MM.1S (cell line): ENCODE measurements at regions not wholly inside any gene's neighbourhood (a gene's known extent, or its start where the extent isn't known, plus 50 kb on each side); places are given as distances from the start of the nearest gene placed in this dataset.

ENCODE experiments used
- DNase-seq: peaks from one replicate; pipeline ENCODE4 v3.0.0-alpha.2; 2015
- H2AFZ ChIP-seq: fragments of 300-600 bp; sonication (generic); 2 replicates; pipeline ENCODE4 v1.6.0; 2016; ENCODE audit warnings: antibody characterized with exemption, low read length
- H3F3A ChIP-seq: fragments of 300-600 bp; sonication (generic); 2 replicates; pipeline ENCODE4 v1.6.1; 2016; ENCODE audit warnings: mild to moderate bottlenecking, antibody characterized with exemption, low read length, moderate library complexity, mixed read lengths; ENCODE audit not compliant: insufficient read depth
- H3K27ac ChIP-seq: fragments of 300-600 bp; sonication (generic); 2 replicates; pipeline ENCODE4 v1.5.1; 2016; ENCODE audit warnings: mild to moderate bottlenecking, low read length
- H3K27me3 ChIP-seq: fragments of 300-600 bp; sonication (generic); replicated peaks from 2 replicates; pipeline ENCODE4 v1.6.0; 2016; ENCODE audit warnings: low read length; ENCODE audit not compliant: insufficient read depth
- H3K36me3 ChIP-seq: fragments of 300-600 bp; sonication (generic); replicated peaks from 2 replicates; pipeline ENCODE4 v1.6.1; 2016; ENCODE audit warnings: mild to moderate bottlenecking, low read length, mixed read lengths; ENCODE audit not compliant: insufficient read depth
- H3K4me1 ChIP-seq: fragments of 300-600 bp; sonication (generic); 2 replicates; pipeline ENCODE4 v1.6.1; 2016; ENCODE audit warnings: low read length, mixed read lengths
- H3K4me2 ChIP-seq: fragments of 300-600 bp; sonication (generic); 2 replicates; pipeline ENCODE4 v1.6.0; 2016; ENCODE audit warnings: low read depth, low read length
- H3K4me3 ChIP-seq: fragments of 300-600 bp; sonication (generic); 2 replicates; pipeline ENCODE4 v1.5.1; 2016; ENCODE audit warnings: low read length, mixed read lengths
- H3K79me2 ChIP-seq: fragments of 300-600 bp; sonication (generic); 2 replicates; pipeline ENCODE4 v1.6.1; 2016; ENCODE audit warnings: mixed run types, low read length, mixed read lengths
- H3K9ac ChIP-seq: fragments of 300-600 bp; sonication (generic); 2 replicates; pipeline ENCODE4 v1.6.1; 2016; ENCODE audit warnings: low read length, mixed read lengths
- H3K9me2 ChIP-seq: fragments of 300-600 bp; sonication (generic); replicated peaks from 2 replicates; pipeline ENCODE4 v1.6.1; 2016; ENCODE audit warnings: mild to moderate bottlenecking, low read length, mixed read lengths; ENCODE audit not compliant: insufficient read depth
- H3K9me3 ChIP-seq: fragments of 300-600 bp; sonication (generic); replicated peaks from 2 replicates; pipeline ENCODE4 v1.6.1; 2016; ENCODE audit warnings: mild to moderate bottlenecking, low read length, mixed read lengths; ENCODE audit not compliant: insufficient read depth
- H4K20me1 ChIP-seq: fragments of 300-600 bp; sonication (generic); 2 replicates; pipeline ENCODE4 v1.6.1; 2016; ENCODE audit warnings: mild to moderate bottlenecking, low read length, moderate library complexity, mixed read lengths; ENCODE audit not compliant: insufficient read depth
- CTCF ChIP-seq: fragments of 300-600 bp; sonication (generic); IDR thresholded peaks from 2 replicates; pipeline ENCODE4 v1.5.1; 2016; ENCODE audit warnings: antibody characterized with exemption, low read length, mixed read lengths
- EZH2 ChIP-seq: fragments of 300-600 bp; sonication (generic); optimal IDR thresholded peaks from 2 replicates; pipeline ENCODE3; 2017; ENCODE audit warnings: low read depth, mild to moderate bottlenecking, antibody characterized with exemption, low read length, mixed read lengths
- EZH2phosphoT487 ChIP-seq: fragments of 300-600 bp; sonication (generic); IDR thresholded peaks from 2 replicates; pipeline ENCODE4 v1.6.1; 2018; ENCODE audit warnings: antibody characterized with exemption, low read length

GRCh38 chr4:153034681-153035080, 98.6 kb downstream of the FHDC1 start:
- no peak overlapping the region for H3K4me3 ChIP-seq
- H3K79me2 ChIP-seq, result no peaks in the 10 kb centered on the region
- no peak overlapping the region for H3K4me2 ChIP-seq
- no peaks in the 10 kb centered on the region for H3F3A ChIP-seq
- no peaks in the 10 kb centered on the region for H3K9me3 ChIP-seq
- no peaks in the 10 kb centered on the region for H3K4me1 ChIP-seq
- no peaks in the 10 kb centered on the region for H4K20me1 ChIP-seq
- TF ChIP-seq EZH2 (no peak), EZH2phosphoT487 (no peak), CTCF (no peak)
- DNase-seq, result no peak
- no peak overlapping the region for H3K9ac ChIP-seq
- no peak overlapping the region for H2AFZ ChIP-seq
- no peak overlapping the region for H3K27ac ChIP-seq
- H3K27me3 ChIP-seq, result no peaks in the 10 kb centered on the region
- no peaks in the 10 kb centered on the region for H3K9me2 ChIP-seq
- no peaks in the 10 kb centered on the region for H3K36me3 ChIP-seq

- no peak overlapping the region for H3K9ac ChIP-seq
- H2AFZ ChIP-seq, result no peak overlapping the region
- H3K27me3 ChIP-seq, result no peaks in the 10 kb centered on the region
- no peaks in the 10 kb centered on the region for H3K4me1 ChIP-seq
- H3K4me2 ChIP-seq, result no peak overlapping the region
- H3K79me2 ChIP-seq, result no peaks in the 10 kb centered on the region
- H3K9me3 ChIP-seq, result no peaks in the 10 kb centered on the region
- H4K20me1 ChIP-seq, result no peaks in the 10 kb centered on the region
- H3F3A ChIP-seq, result no peaks in the 10 kb centered on the region
- H3K4me3 ChIP-seq, result no peak overlapping the region
- DNase-seq, result no peak
- TF ChIP-seq EZH2phosphoT487 (no peak), EZH2 (no peak), CTCF (no peak)
- H3K9me2 ChIP-seq, result no peaks in the 10 kb centered on the region
- H3K36me3 ChIP-seq, result no peaks in the 10 kb centered on the region
- no peak overlapping the region for H3K27ac ChIP-seq
Measured at GRCh38 chr4:153036931-153037482, 100.9 kb downstream of the FHDC1 start.

- Histone ChIP-seq H3K9ac (no peak overlapping the region), H2AFZ (no peak overlapping the region), H4K20me1 (no peaks in the 10 kb centered on the region), H3K79me2 (no peaks in the 10 kb centered on the region), H3K9me2 (no peaks in the 10 kb centered on the region), H3K4me1 (no peaks in the 10 kb centered on the region), H3K9me3 (no peaks in the 10 kb centered on the region), H3K4me2 (no peak overlapping the region), H3F3A (no peaks in the 10 kb centered on the region), H3K27ac (no peak overlapping the region), H3K4me3 (no peak overlapping the region), H3K36me3 (no peaks in the 10 kb centered on the region), H3K27me3 (no peaks in the 10 kb centered on the region)
- no peak for DNase-seq
- no peak for TF ChIP-seq CTCF
- TF ChIP-seq EZH2phosphoT487, result no peak
- no peak for TF ChIP-seq EZH2
Measured at GRCh38 chr4:153038623-153039311, 102.6 kb downstream of the FHDC1 start.
